Activated naive CD4-positive, alpha-beta T cell treated with anti-CD3 and anti-CD28 coated beads, Interleukin-2, amount 50 U/mL, for 24 hours (primary cell): ENCODE measurements at regions not wholly inside any gene's neighbourhood (a gene's known extent, or its start where the extent isn't known, plus 50 kb on each side); places are given as distances from the start of the nearest gene placed in this dataset.

Experiments used
- H3K27ac Mint-ChIP-seq: one replicate; pipeline ENCODE4 v1.8.0; 2021; ENCODE audit warnings: mild to moderate bottlenecking, mixed read lengths
- H3K27me3 Mint-ChIP-seq: one replicate; pipeline ENCODE4 v1.8.0; 2021; ENCODE audit warnings: mixed read lengths
- H3K36me3 Mint-ChIP-seq: one replicate; pipeline ENCODE4 v1.8.0; 2021; ENCODE audit warnings: mixed read lengths
- H3K4me1 Mint-ChIP-seq: one replicate; pipeline ENCODE4 v1.8.0; 2021; ENCODE audit warnings: mixed read lengths
- H3K4me3 Mint-ChIP-seq: one replicate; pipeline ENCODE4 v1.8.0; 2021; ENCODE audit warnings: mild to moderate bottlenecking, mixed read lengths
- H3K9me3 Mint-ChIP-seq: one replicate; pipeline ENCODE4 v1.8.0; 2021; ENCODE audit warnings: mixed read lengths

- Mint-ChIP-seq H3K27me3 (peaks cover 6% of the 10 kb centered on the region), H3K27ac (no peak overlapping the region), H3K4me3 (no peak overlapping the region), H3K9me3 (no peaks in the 10 kb centered on the region), H3K4me1 (no peaks in the 10 kb centered on the region), H3K36me3 (no peaks in the 10 kb centered on the region)
These were observed 50.1 kb upstream of the ASAP2 start for GRCh38 chr2:9156483-9156882.

GRCh38 chr2:9154061-9154460 is 52.6 kb upstream of the ASAP2 start:
- Mint-ChIP-seq H3K4me1 (no peaks in the 10 kb centered on the region), H3K36me3 (no peaks in the 10 kb centered on the region), H3K4me3 (no peak overlapping the region), H3K27me3 (peaks cover 6% of the 10 kb centered on the region), H3K27ac (no peak overlapping the region), H3K9me3 (no peaks in the 10 kb centered on the region)

- peaks cover 6% of the 10 kb centered on the region for H3K27me3 Mint-ChIP-seq
- no peaks in the 10 kb centered on the region for H3K4me1 Mint-ChIP-seq
- H3K36me3 Mint-ChIP-seq: no peaks in the 10 kb centered on the region
- H3K27ac Mint-ChIP-seq: no peak overlapping the region
- H3K9me3 Mint-ChIP-seq: no peaks in the 10 kb centered on the region
- H3K4me3 Mint-ChIP-seq: no peak overlapping the region
These were observed 53.0 kb upstream of the ASAP2 start for GRCh38 chr2:9153643-9153980.

GRCh38 chr2:9152975-9153642 is 53.5 kb upstream of the ASAP2 start:
- no peak overlapping the region for H3K4me3 Mint-ChIP-seq
- H3K27ac Mint-ChIP-seq: no peak overlapping the region
- H3K27me3 Mint-ChIP-seq: peaks cover 6% of the 10 kb centered on the region
- H3K4me1 Mint-ChIP-seq: no peaks in the 10 kb centered on the region
- H3K36me3 Mint-ChIP-seq: no peaks in the 10 kb centered on the region
- no peaks in the 10 kb centered on the region for H3K9me3 Mint-ChIP-seq

GRCh38 chr2:9150906-9151305 is 55.7 kb upstream of the ASAP2 start:
- no peaks in the 10 kb centered on the region for H3K36me3 Mint-ChIP-seq
- no peak overlapping the region for H3K27ac Mint-ChIP-seq
- no peaks in the 10 kb centered on the region for H3K9me3 Mint-ChIP-seq
- no peaks in the 10 kb centered on the region for H3K4me1 Mint-ChIP-seq
- no peak overlapping the region for H3K4me3 Mint-ChIP-seq
- H3K27me3 Mint-ChIP-seq: peaks cover 7% of the 10 kb centered on the region

- Mint-ChIP-seq H3K4me1 (no peaks in the 10 kb centered on the region), H3K4me3 (no peak overlapping the region), H3K36me3 (no peaks in the 10 kb centered on the region), H3K27ac (no peak overlapping the region), H3K9me3 (no peaks in the 10 kb centered on the region), H3K27me3 (peaks cover 7% of the 10 kb centered on the region)
These were observed 56.1 kb upstream of the ASAP2 start for GRCh38 chr2:9150568-9150900.

GRCh38 chr2:9149726-9150567 is 56.7 kb upstream of the ASAP2 start:
- no peaks in the 10 kb centered on the region for H3K36me3 Mint-ChIP-seq
- peaks cover 5% of the 10 kb centered on the region for H3K27me3 Mint-ChIP-seq

GRCh38 chr2:9149388-9149660 is 57.3 kb upstream of the ASAP2 start:
- no peaks in the 10 kb centered on the region for H3K9me3 Mint-ChIP-seq
- H3K27me3 Mint-ChIP-seq: peaks cover 6% of the 10 kb centered on the region
- H3K27ac Mint-ChIP-seq: no peak overlapping the region
- no peaks in the 10 kb centered on the region for H3K4me1 Mint-ChIP-seq
- no peak overlapping the region for H3K4me3 Mint-ChIP-seq
- no peaks in the 10 kb centered on the region for H3K36me3 Mint-ChIP-seq

More at GRCh38 chr2:9149726-9150567, 56.7 kb upstream of the ASAP2 start:
- Mint-ChIP-seq H3K9me3 (no peaks in the 10 kb centered on the region), H3K4me3 (no peak overlapping the region), H3K27ac (no peak overlapping the region), H3K4me1 (no peaks in the 10 kb centered on the region)

- Mint-ChIP-seq H3K4me1 (no peaks in the 10 kb centered on the region), H3K27me3 (peaks cover 7% of the 10 kb centered on the region), H3K9me3 (no peaks in the 10 kb centered on the region), H3K36me3 (no peaks in the 10 kb centered on the region), H3K4me3 (no peak overlapping the region), H3K27ac (no peak overlapping the region)
These were observed 60.0 kb upstream of the ASAP2 start for GRCh38 chr2:9146646-9147045.

- no peak overlapping the region for H3K27ac Mint-ChIP-seq
- H3K4me3 Mint-ChIP-seq: no peak overlapping the region
- no peaks in the 10 kb centered on the region for H3K9me3 Mint-ChIP-seq
- no peaks in the 10 kb centered on the region for H3K36me3 Mint-ChIP-seq
- H3K4me1 Mint-ChIP-seq: no peaks in the 10 kb centered on the region
- peaks cover 11% of the 10 kb centered on the region for H3K27me3 Mint-ChIP-seq
These were observed 60.7 kb upstream of the ASAP2 start for GRCh38 chr2:9145752-9146430.

- Mint-ChIP-seq H3K4me3 (no peak overlapping the region), H3K9me3 (no peaks in the 10 kb centered on the region), H3K36me3 (no peaks in the 10 kb centered on the region), H3K27me3 (peaks cover 12% of the 10 kb centered on the region), H3K4me1 (no peaks in the 10 kb centered on the region), H3K27ac (no peak overlapping the region)
These were observed 61.4 kb upstream of the ASAP2 start for GRCh38 chr2:9145109-9145751.

GRCh38 chr2:9144617-9145016 is 62.0 kb upstream of the ASAP2 start:
- Mint-ChIP-seq H3K27me3 (peaks cover 14% of the 10 kb centered on the region), H3K27ac (no peak overlapping the region), H3K36me3 (no peaks in the 10 kb centered on the region), H3K4me3 (no peak overlapping the region), H3K4me1 (no peaks in the 10 kb centered on the region), H3K9me3 (no peaks in the 10 kb centered on the region)

- no peaks in the 10 kb centered on the region for H3K4me1 Mint-ChIP-seq
- H3K27ac Mint-ChIP-seq: no peak overlapping the region
- H3K9me3 Mint-ChIP-seq: no peaks in the 10 kb centered on the region
- H3K36me3 Mint-ChIP-seq: no peaks in the 10 kb centered on the region
- no peak overlapping the region for H3K4me3 Mint-ChIP-seq
- H3K27me3 Mint-ChIP-seq: peaks cover 14% of the 10 kb centered on the region
These were observed 62.6 kb upstream of the ASAP2 start for GRCh38 chr2:9144046-9144445.

GRCh38 chr2:9143264-9143815 is 63.3 kb upstream of the ASAP2 start:
- Mint-ChIP-seq H3K27me3 (peaks cover 14% of the 10 kb centered on the region), H3K27ac (no peak overlapping the region), H3K4me1 (no peaks in the 10 kb centered on the region), H3K36me3 (no peaks in the 10 kb centered on the region), H3K9me3 (no peaks in the 10 kb centered on the region), H3K4me3 (no peak overlapping the region)

- H3K4me1 Mint-ChIP-seq: no peaks in the 10 kb centered on the region
- no peaks in the 10 kb centered on the region for H3K9me3 Mint-ChIP-seq
- no peak overlapping the region for H3K4me3 Mint-ChIP-seq
- no peaks in the 10 kb centered on the region for H3K36me3 Mint-ChIP-seq
- H3K27ac Mint-ChIP-seq: no peak overlapping the region
- H3K27me3 Mint-ChIP-seq: peaks cover 14% of the 10 kb centered on the region
These were observed 63.9 kb upstream of the ASAP2 start for GRCh38 chr2:9142551-9143263.
